ENCODE measurements at regions not wholly inside any gene's neighbourhood (a gene's known extent, or its start where the extent isn't known, plus 50 kb on each side); places are given as distances from the start of the nearest gene placed in this dataset.

DNA sequence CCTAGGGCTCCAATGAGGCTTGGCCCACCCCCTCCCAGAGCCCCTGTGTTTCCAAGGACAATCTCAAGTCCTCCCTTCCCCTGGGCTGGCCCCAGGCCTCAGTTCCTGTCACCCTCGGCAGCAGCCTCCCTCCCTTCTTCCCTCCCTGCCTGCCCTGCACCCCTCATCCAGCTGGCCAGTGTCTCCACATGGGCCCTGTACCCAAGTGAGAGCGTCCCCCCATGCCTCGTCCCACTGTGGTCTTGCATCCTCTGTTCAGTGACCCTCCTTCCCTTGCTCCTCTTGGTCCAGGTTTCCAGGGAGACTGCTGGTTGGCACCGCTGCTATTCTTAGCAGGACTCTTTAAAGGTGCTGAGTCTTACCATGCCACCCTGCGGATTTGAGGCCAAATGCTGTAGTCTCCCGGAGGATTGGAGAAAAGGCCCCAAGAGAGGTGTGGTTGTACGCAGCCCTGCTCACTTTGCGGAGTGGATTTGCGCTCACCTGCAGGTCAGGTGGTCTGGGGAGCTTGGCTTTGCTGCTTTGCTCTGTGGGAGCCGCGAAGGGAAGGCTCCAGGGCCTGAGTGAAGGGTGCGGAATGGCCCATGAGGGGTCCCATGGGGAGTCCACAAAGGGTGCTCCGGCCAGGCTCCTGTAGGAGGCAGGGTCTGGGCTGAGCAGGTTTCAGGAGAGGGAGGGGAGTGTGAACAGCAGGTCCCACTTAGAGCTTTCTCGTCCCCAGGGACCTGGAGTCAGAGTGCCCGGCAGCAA, 519.2 kb downstream of the TCERG1L start:
- no peak for DNase-seq (ENCODE audit: low read depth in 2 of 2)

- DNase-seq (ENCODE audit: low read depth in 2 of 2): no peak
These were observed 515.7 kb downstream of the TCERG1L start for GRCh38 chr10:130795819-130796218.

DNA sequence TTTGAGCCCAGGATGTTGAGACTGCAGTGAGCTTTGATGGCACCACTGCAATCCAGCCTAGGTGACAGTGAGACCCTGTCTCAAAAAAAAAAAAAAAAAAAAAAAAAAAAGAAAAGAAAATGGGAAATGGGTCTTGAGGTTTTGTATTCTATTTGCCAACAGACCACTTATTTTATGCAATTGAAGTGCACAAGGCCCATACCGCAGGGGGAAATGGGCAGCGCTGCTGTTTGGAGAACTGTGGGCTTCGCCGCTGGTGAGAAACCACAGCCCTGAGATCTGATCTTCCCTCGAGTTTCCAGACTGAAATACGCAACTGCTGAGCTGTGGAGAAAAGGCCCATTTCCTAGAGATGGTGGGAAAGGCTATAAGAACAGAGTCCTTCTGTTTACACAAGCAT, 512.0 kb downstream of the TCERG1L start:
- DNase-seq (ENCODE audit: low read depth in 2 of 2): no peak

DNA sequence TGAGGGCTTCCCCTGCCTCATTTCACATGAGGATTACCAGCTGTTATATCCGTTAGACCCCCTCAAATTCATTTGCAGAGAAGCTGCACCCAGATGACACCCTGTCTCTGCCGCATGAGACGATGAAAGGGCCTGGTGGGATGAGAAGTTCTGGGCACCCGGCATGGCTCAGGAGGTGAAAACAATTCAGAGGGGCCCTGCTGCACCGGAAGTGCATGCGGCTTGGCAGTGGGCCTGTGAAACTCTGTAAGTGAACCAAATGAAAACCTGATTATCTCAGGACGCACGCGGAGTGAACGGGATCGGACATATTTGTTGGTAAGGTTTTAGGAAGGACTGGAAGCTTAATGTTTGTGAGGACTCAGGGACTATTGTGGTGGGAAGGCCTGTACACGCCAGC, 511.2 kb downstream of the TCERG1L start:
- no peak for DNase-seq (ENCODE audit: low read depth in 2 of 2)

GRCh38 chr10:130801276-130801675, 510.2 kb downstream of the TCERG1L start:
- no peak for DNase-seq (ENCODE audit: low read depth in 2 of 2)

GRCh38 chr10:130801784-130802183, 509.7 kb downstream of the TCERG1L start:
- no peak for DNase-seq (ENCODE audit: low read depth in 2 of 2)

GRCh38 chr10:130802301-130802700, 509.2 kb downstream of the TCERG1L start:
- no peak for DNase-seq (ENCODE audit: low read depth in 2 of 2)

- DNase-seq (ENCODE audit: low read depth in 2 of 2): no peak
These were observed 507.2 kb downstream of the TCERG1L start for GRCh38 chr10:130804281-130804680.

DNA sequence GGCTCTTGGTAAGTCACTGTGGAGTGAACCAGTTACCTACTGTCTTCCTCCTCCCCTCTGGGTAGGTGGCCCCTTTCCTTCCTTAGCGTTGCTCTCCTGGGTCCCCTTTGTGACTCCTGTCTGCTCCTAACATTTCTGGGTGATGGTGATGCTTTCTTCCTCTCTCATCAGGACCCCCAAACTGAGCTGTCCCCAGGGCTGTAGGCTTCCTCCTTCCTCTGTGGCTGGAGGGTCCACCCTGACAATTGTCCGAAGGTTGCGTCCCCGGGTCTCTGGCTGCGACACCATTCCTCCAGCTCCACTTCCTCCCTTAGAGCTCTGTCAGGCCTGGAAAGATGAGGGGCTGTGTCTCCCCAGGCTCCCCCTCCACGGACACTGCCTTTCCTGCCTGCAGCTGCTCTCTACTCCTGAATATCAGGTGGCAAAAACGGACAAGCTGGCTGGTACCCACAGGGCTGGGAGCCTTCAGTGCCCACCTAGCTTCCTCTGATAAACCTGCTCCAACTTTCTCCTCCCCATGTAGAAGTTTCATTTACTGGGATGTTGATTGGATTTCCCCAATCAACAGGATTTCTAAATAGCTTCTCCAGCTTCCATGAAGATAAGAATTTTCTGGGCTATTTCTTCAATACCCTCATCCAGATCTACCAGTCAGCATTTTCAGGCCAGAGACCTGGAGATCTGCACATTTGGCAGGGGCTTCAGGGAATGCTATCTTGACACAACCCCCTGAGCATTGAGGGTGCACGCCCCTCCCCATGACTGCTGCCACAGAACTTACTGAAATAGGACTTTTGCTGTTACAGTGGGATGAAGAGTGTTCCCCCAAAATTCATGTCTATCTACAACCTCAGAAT, 506.5 kb downstream of the TCERG1L start:
- DNase-seq (ENCODE audit: low read depth in 2 of 2): no peak

GRCh38 chr10:130805635-130806030, 505.9 kb downstream of the TCERG1L start:
- no peak for DNase-seq (ENCODE audit: low read depth in 2 of 2)

- no peak for DNase-seq (ENCODE audit: low read depth in 2 of 2)
These were observed 505.1 kb downstream of the TCERG1L start for GRCh38 chr10:130806426-130806825.

- DNase-seq (ENCODE audit: low read depth in 2 of 2): no peak
These were observed 504.4 kb downstream of the TCERG1L start for GRCh38 chr10:130807096-130807495.

- DNase-seq (ENCODE audit: low read depth in 2 of 2): no peak
These were observed 503.8 kb downstream of the TCERG1L start for GRCh38 chr10:130807721-130808120.

DNA sequence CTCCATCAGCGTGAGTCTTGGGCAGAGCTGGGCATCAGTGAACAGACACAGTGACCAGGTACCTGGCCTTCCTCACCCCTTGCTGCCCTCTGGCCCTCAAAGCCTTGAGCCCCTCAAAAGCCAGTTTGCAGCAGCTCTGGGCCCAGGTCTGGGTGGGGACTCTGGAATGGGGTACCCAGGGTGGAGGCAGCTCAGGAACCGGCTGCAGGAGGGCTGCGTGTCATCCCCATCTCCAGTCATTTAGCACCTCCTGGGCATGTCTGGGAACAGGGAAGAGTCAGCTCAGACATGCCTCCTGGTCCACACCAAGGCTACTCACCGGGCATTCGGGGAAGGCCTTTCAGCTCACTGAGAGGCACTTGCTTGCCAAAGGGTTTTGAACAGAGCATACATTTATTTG, 503.3 kb downstream of the TCERG1L start:
- DNase-seq (ENCODE audit: low read depth in 2 of 2): no peak

DNA sequence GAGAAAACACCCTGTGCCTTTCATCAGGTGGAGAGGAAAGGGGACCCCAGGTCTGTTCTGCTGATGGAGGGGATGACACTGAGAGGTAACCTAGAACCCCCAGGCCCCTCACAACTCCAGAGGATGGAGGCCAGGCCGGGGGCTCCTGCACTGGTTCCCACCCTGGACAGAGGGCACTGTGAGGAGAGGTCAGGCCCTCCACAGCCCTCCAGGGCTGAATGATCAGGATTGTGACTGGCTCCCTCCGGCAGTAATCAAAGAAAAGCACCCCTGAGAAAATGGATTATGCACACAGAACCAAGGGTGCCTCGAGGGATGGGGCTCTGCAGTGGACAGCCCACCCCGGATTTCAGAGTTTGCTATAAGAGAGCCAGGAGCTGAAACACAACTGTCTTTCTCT, 502.8 kb downstream of the TCERG1L start:
- DNase-seq (ENCODE audit: low read depth in 2 of 2): no peak

DNA sequence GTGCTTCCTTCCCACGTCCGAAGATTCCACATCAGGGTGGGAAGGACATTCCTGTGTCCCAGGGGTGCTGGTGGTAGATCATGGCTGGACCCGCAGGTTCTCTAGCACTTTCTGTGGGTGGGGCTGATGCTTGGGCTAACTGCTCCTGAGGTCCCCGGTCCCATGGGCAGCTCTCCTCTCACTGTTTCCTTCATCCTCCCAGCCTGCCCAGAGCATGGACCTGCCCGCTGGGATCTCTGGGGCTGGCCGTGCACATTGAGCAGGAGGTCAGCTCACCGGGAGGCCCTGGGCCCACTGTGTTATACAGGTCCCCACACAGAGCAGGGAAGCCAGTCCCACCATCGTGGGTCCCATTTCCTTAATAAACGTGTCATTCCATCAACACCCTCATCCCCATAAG, 502.3 kb downstream of the TCERG1L start:
- no peak for DNase-seq (ENCODE audit: low read depth in 2 of 2)

DNA sequence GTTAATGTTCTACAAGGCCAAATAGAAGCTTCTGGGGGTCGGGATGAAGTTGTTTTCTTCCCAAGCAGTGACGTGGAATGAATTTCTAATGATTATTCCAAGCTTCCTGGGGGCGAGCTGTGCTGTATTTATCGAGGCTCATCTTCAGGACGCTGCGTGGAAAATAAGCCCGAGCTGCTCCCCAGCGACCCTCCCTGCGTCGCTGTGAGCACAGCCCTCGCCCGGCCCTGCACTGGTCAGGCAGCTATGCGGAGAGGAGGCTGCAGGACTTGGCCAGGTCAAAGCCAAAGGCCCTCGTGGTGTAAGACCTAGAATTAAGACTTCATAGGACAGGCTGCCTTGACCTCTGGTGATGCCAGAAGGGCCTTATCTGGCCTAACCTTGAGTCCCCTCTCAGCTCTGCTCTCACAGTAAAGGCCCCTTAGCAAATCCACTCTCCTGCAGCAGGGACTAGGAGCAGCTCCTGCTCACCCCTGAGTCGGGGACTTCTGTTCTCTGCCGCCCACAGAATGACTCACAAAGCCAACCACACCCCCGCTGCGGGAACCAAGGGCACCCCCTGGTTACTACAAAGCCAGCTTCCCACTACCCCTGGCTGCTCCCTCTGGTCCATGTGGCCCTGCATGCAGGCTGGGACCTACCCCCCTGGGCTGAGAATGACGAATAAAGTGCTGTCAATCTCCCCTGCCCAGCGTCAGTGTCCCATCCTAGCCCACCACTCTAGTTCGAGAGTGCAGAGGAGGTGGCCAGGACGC, 501.6 kb downstream of the TCERG1L start:
- no peak for DNase-seq (ENCODE audit: low read depth in 2 of 2)

GRCh38 chr10:130810856-130811255, 500.7 kb downstream of the TCERG1L start:
- no peak for DNase-seq (ENCODE audit: low read depth in 2 of 2)

DNA sequence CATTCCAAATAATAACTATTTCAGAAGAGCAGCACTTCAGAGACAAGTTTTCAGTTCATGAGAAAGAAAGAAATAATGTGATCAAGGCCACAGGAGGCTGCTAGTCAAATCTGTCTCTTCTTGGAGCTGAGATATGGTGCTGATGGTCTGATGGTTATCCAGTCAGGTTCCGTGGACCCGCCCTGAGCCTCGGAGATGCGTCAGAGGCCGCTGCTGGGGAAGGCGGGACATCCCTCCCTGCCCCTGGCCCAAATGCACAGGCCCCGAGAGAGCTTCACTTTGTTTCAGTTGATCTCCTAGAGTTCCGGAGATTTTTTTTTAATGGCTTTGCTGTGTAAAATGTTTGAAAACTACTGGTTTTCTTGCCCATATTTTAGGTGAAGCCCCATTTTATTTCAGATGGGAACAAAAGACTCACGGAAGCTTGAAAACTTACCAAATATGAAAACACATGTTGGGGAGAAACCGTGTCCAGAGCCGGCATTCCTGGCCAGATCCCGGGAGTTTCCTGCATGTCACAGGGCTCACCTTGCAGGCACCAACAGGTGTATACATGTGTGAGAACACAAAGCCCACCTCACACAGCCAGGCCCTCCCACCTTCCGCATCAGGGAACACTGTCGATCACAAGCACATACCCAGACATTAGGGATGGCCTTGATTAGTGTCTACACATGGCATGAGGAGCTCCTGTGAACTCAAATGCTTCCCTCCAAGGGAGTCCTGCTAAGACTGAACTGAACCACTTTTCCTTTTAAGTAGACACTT, 499.0 kb downstream of the TCERG1L start:
- no peak for DNase-seq (ENCODE audit: low read depth in 2 of 2)

DNA sequence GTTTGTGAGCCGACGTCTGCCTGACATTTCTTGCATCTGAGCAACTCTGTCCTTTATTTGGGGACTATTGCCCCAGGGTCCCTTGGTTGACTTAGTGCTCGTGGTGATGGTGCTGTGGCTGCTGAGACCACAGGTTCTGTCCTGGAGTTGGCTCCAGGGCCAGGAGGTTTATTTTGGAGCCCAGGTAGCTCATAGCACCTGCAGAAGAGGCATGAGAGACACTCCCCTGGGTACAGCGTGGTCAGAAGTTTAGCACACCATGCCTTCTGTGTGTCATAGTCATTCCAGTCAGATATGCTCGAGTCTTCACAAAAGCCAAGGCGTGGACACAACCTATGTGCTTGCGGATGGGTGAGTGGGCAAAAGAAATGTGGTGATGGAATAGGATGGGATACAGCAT, 496.9 kb downstream of the TCERG1L start:
- DNase-seq (ENCODE audit: low read depth in 2 of 2): no peak

- no peak for DNase-seq (ENCODE audit: low read depth in 2 of 2)
These were observed 495.2 kb downstream of the TCERG1L start for GRCh38 chr10:130816116-130816901.
